ENCODE measurements at regions not wholly inside any gene's neighbourhood (a gene's known extent, or its start where the extent isn't known, plus 50 kb on each side); places are given as distances from the start of the nearest gene placed in this dataset.

GRCh38 chr4:180757927-180758326, 1485.3 kb upstream of the TENM3 start:
- no peak for TF ChIP-seq TCF12 (IDR thresholded peaks at IDR 0.05)
- no peak for TF ChIP-seq TCF12 (CRISPR knock-in tag; IDR thresholded peaks at IDR 0.05)
- TF ChIP-seq ZNF597 (CRISPR knock-in tag; IDR thresholded peaks at IDR 0.05), result no peak
- no peak for TF ChIP-seq ZNF670 (CRISPR knock-in tag; IDR thresholded peaks at IDR 0.05; ENCODE audit: borderline replicate concordance)
- TF ChIP-seq KLF9 (CRISPR knock-in tag; IDR thresholded peaks at IDR 0.05; ENCODE audit: low read depth), result no peak
- no peak for TF ChIP-seq CTCF (CRISPR knock-in tag; IDR thresholded peaks at IDR 0.05)
- TF ChIP-seq ZNF605 (CRISPR knock-in tag; IDR thresholded peaks at IDR 0.05), result no peak
- TF ChIP-seq MAFF (IDR thresholded peaks at IDR 0.05; ENCODE audit: low read depth, low read length), result no peak
- no peak for TF ChIP-seq ZNF567 (CRISPR knock-in tag; IDR thresholded peaks at IDR 0.05; ENCODE audit: borderline replicate concordance)
- TF ChIP-seq ZNF414 (CRISPR knock-in tag; IDR thresholded peaks at IDR 0.05), result no peak
- TF ChIP-seq ZNF766 (CRISPR knock-in tag; IDR thresholded peaks at IDR 0.05; ENCODE audit: borderline replicate concordance), result no peak

Measured in HepG2 (cell line).